NB4 (cell line): ENCODE measurements at regions not wholly inside any gene's neighbourhood (a gene's known extent, or its start where the extent isn't known, plus 50 kb on each side); places are given as distances from the start of the nearest gene placed in this dataset.
A peak's percentile ranks its signal among the peaks of the same experiment; 100 is the strongest.

ENCODE experiments used
- DNase-seq: peaks from one replicate; pipeline ENCODE4 v3.0.0; 2010; ENCODE audit warnings: low read depth
- H3K4me3 ChIP-seq: one replicate; pipeline ENCODE4 v1.5.1; 2011; ENCODE audit warnings: mild to moderate bottlenecking, low read depth, low read length, moderate library complexity
- CTCF ChIP-seq: IDR thresholded peaks from one replicate; pipeline ENCODE4 v1.5.1; 2012; ENCODE audit warnings: low read depth, low read length
- MAX ChIP-seq: IDR thresholded peaks from 2 replicates; pipeline ENCODE4 v1.6.1; 2011; ENCODE audit warnings: low read depth, low read length
- MYC ChIP-seq: IDR thresholded peaks from 2 replicates; pipeline ENCODE4 v1.6.1; 2011; ENCODE audit warnings: low read depth, low read length
- POLR2A ChIP-seq: IDR thresholded peaks from 2 replicates; pipeline ENCODE4 v1.6.1; 2011; ENCODE audit warnings: mild to moderate bottlenecking; ENCODE audit not compliant: insufficient read length; ENCODE audit errors: extremely low read depth

GRCh38 chr2:74066491-74067203 lies 81.1 kb downstream of the BOLA3 start:
- H3K4me3 ChIP-seq = no peak overlapping the region
- TF ChIP-seq MAX (no peak), MYC (no peak), POLR2A (no peak)
- DNase-seq = no peak

GRCh38 chr2:74067221-74067747 lies 80.4 kb downstream of the BOLA3 start:
- no peak overlapping the region for H3K4me3 ChIP-seq
- no peak for DNase-seq
- TF ChIP-seq CTCF (no peak), MYC (no peak), POLR2A (no peak), MAX (no peak)

- no peak overlapping the region for H3K4me3 ChIP-seq
- no peak for TF ChIP-seq MAX
- TF ChIP-seq MYC = no peak
- TF ChIP-seq CTCF = no peak
- TF ChIP-seq POLR2A = no peak
- DNase-seq = peak; percentile 72
Observed at GRCh38 chr2:74070991-74071390, 76.7 kb downstream of the BOLA3 start.

GRCh38 chr2:74071426-74071825 lies 76.3 kb downstream of the BOLA3 start:
- no peak for TF ChIP-seq MAX
- no peak for TF ChIP-seq CTCF
- TF ChIP-seq POLR2A = no peak
- no peak for TF ChIP-seq MYC
- DNase-seq = peak; percentile 32
- no peak overlapping the region for H3K4me3 ChIP-seq

- peak; percentile 82 for DNase-seq
- no peak for TF ChIP-seq CTCF
- TF ChIP-seq MAX = no peak
- TF ChIP-seq MYC = no peak
- TF ChIP-seq POLR2A = no peak
- H3K4me3 ChIP-seq = no peak overlapping the region
Observed at GRCh38 chr2:74072565-74072964, 75.1 kb downstream of the BOLA3 start.

GRCh38 chr2:74074487-74074886 lies 73.2 kb downstream of the BOLA3 start:
- no peak for TF ChIP-seq MYC
- no peak for TF ChIP-seq CTCF
- no peak for TF ChIP-seq POLR2A
- no peak for TF ChIP-seq MAX
- no peak overlapping the region for H3K4me3 ChIP-seq
- no peak for DNase-seq
